Vagina (tissue), 2 donors: ENCODE measurements at regions not wholly inside any gene's neighbourhood (a gene's known extent, or its start where the extent isn't known, plus 50 kb on each side); places are given as distances from the start of the nearest gene placed in this dataset.

Experiments
- CTCF ChIP-seq, 3 experiments: fragments of 450-650 bp in 2 of 3; fragments of 200-600 bp in 1 of 3; sonication (generic) in 1 of 3; IDR thresholded peaks; one replicate each; pipeline ENCODE4 v1.5.1; 2017 to 2019; ENCODE audit warnings: antibody characterized with exemption in 3 of 3, mild to moderate bottlenecking in 2 of 3, moderate library complexity in 2 of 3
- POLR2A ChIP-seq, 2 donors: fragments of 450-650 bp; IDR thresholded peaks; one replicate each; pipeline ENCODE4 v1.6.1; 2017; ENCODE audit warnings: antibody characterized with exemption in 2 of 2, mild to moderate bottlenecking in 2 of 2, moderate library complexity in 2 of 2

GRCh38 chr16:20136446-20136968, 62.8 kb upstream of the GPR139 start:
- TF ChIP-seq CTCF (IDR thresholded peaks at IDR 0.05) (no peak), POLR2A (IDR thresholded peaks at IDR 0.05) (no peak)
